NB4 (cell line): ENCODE measurements at regions not wholly inside any gene's neighbourhood (a gene's known extent, or its start where the extent isn't known, plus 50 kb on each side); places are given as distances from the start of the nearest gene placed in this dataset.

Source experiments
- DNase-seq: peaks from one replicate; pipeline ENCODE4 v3.0.0; 2010; ENCODE audit warnings: low read depth
- H3K4me3 ChIP-seq: one replicate; pipeline ENCODE4 v1.5.1; 2011; ENCODE audit warnings: mild to moderate bottlenecking, low read depth, low read length, moderate library complexity
- MYC ChIP-seq: IDR thresholded peaks from 2 replicates; pipeline ENCODE4 v1.6.1; 2011; ENCODE audit warnings: low read depth, low read length
- POLR2A ChIP-seq: IDR thresholded peaks from 2 replicates; pipeline ENCODE4 v1.6.1; 2011; ENCODE audit warnings: mild to moderate bottlenecking; ENCODE audit not compliant: insufficient read length; ENCODE audit errors: extremely low read depth
- TF ChIP-seq, protein P1 (sequence below): IDR thresholded peaks from one replicate; pipeline ENCODE4 v1.5.1; 2012; ENCODE audit warnings: low read depth, low read length
- TF ChIP-seq, protein P2 (sequence below): IDR thresholded peaks from 2 replicates; pipeline ENCODE4 v1.6.1; 2011; ENCODE audit warnings: low read depth, low read length

DNA sequence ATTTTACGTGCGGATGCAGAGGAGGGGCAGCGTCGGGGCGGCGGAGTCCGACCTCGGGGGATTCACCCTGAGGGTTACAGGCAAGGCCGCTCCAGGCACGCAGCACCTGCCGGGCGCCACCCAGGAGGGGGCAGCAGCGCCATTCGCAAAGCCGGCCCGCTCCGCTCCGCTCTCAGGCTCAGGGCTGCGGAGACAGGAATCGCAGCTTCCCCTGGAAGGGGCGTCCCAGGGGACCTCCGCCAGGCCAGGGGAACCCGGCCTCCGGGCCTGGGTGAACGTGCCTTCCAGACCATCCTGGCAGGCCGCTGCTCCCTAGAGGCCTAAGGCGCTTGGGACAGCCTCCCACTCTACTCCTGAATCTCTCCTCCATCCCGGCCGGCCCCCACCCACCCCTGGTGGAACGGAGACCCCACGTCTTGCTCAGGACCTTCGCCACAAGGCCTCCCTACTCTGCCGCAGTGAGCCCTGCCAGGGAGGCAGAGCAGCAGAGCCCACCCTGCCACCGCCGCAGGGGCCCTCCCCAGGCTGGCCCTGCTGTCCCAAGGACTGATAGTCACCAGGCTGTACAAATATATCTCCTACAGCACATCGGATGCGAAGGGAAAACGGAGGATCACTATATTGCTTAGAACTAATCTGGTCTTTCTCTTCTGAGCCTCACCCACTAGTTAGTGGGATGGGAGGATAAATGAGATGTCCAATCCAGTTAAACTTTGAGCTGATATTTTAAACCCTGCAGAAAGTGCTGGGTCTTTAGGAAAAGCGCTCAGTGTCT, 115.0 kb downstream of the SMIM20 start:
- no peak overlapping the region for H3K4me3 ChIP-seq
- no peak for TF ChIP-seq MYC
- TF ChIP-seq, protein P1, sequence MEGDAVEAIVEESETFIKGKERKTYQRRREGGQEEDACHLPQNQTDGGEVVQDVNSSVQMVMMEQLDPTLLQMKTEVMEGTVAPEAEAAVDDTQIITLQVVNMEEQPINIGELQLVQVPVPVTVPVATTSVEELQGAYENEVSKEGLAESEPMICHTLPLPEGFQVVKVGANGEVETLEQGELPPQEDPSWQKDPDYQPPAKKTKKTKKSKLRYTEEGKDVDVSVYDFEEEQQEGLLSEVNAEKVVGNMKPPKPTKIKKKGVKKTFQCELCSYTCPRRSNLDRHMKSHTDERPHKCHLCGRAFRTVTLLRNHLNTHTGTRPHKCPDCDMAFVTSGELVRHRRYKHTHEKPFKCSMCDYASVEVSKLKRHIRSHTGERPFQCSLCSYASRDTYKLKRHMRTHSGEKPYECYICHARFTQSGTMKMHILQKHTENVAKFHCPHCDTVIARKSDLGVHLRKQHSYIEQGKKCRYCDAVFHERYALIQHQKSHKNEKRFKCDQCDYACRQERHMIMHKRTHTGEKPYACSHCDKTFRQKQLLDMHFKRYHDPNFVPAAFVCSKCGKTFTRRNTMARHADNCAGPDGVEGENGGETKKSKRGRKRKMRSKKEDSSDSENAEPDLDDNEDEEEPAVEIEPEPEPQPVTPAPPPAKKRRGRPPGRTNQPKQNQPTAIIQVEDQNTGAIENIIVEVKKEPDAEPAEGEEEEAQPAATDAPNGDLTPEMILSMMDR: peak; percentile 43
- peak; percentile 48 for DNase-seq

DNA sequence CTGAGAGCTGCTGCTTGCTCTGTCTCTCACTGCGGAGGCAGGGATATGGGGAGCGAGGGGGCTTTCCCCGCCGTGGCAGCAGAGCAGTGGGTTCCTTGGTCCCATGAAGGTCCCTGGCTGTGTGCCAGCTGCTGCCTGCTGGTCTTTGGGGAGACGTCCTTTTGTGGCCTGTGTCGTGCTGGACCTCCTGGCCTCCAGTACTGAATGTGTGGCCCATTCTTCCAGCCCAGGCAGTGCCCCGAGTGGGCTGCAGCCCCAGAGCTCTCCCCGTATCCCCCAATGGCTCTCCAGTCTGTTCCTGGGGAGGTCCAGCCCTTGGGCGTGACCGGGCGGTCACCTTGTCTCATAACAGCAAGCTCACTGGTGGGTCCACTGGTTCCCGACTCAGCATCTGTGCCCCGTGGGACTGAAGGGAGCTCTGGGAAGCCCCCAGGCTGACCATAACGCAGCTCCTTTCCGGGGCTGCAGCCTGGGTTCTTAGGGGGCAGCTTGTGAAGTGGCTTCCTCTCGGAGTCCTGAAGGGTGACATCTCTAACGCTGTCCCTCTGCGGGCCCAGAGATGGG, 115.6 kb downstream of the SMIM20 start:
- TF ChIP-seq, protein P2, sequence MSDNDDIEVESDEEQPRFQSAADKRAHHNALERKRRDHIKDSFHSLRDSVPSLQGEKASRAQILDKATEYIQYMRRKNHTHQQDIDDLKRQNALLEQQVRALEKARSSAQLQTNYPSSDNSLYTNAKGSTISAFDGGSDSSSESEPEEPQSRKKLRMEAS: no peak
- TF ChIP-seq, protein P1: no peak
- TF ChIP-seq MYC (no peak), POLR2A (no peak)
- H3K4me3 ChIP-seq: no peak overlapping the region
- DNase-seq: no peak

DNA sequence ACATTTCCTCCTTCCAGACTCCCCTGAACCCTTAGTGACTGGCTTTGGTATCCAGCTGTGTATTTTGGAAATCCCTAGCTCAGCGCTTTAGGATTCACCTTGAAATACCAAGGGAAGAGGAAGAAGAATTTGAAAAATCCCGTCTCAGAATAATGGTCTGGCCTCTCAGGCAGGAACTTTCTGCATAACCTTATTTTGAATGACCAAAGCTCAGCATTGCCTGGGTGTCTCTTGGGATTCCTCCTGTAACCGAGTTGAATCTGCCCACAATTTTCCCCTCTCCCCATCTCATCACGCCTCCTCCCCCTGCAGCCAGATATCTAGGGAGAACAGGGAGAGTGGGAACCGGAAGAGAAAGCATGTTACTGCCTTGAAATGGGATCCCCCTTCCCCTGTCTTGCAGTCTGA, 116.2 kb downstream of the SMIM20 start:
- no peak overlapping the region for H3K4me3 ChIP-seq
- TF ChIP-seq, protein P2: no peak
- no peak for TF ChIP-seq POLR2A
- TF ChIP-seq, protein P1: no peak
- no peak for TF ChIP-seq MYC
- DNase-seq: no peak

DNA sequence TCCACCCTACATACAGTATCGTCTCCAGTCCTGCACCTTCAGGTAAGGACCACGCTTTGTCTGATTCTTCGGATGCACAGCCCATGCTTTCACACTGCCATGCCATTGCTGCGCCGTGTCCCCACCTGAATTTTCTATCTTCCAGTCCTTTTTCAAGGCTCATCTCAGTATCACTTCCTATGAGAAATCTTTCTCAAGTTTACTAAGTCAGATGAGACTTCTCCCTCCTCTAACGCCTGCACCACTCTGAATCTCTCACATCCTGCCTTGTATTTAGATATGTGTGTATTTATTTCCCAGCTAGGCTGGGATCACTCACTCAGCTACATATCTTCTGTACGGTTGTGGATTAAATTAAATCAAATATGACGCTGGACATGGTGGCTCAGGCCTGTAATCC, 116.8 kb downstream of the SMIM20 start:
- no peak overlapping the region for H3K4me3 ChIP-seq
- no peak for DNase-seq
- TF ChIP-seq MYC (no peak), POLR2A (no peak)
- TF ChIP-seq, protein P1: no peak
- TF ChIP-seq, protein P2: no peak

DNA sequence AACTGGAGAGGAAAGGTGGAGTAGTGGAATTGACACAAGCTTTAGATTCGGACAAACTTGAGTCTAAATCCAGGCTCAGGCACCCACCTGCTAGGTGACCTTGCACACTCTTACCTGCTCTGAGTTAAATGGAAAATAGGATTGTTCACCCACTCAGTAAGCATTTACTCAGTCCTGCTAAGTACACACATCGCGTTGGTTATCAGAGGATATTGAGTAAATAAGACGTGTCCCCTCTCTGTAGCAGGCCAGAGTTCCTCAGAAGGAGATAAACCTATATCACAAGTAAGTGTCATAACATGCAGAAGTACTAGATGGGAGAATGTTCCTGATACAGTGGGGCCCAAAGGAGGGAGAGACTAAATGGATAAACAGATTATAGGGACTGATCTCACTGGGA, 117.7 kb downstream of the SMIM20 start:
- TF ChIP-seq, protein P2: no peak
- TF ChIP-seq, protein P1: no peak
- no peak for TF ChIP-seq MYC
- TF ChIP-seq POLR2A: no peak
- H3K4me3 ChIP-seq: no peak overlapping the region
- no peak for DNase-seq
